ENCODE measurements at regions not wholly inside any gene's neighbourhood (a gene's known extent, or its start where the extent isn't known, plus 50 kb on each side); places are given as distances from the start of the nearest gene placed in this dataset.

GRCh38 chr7:138235207-138235606 lies 158.9 kb downstream of the AKR1D1 start:
- Histone ChIP-seq H3K36me3 (no peaks in the 10 kb centered on the region), H3K4me1 (no peaks in the 10 kb centered on the region), H3K9me3 (peaks cover 0 to 10% (median 0%) of the 10 kb centered on the region in 12 donors), H3K4me3 (no peak overlapping the region), H3K27ac (no peak overlapping the region), H3K27me3 (no peaks in the 10 kb centered on the region)
- TF ChIP-seq POLR2A (IDR thresholded peaks at IDR 0.05), result no peak
- TF ChIP-seq, protein P1, sequence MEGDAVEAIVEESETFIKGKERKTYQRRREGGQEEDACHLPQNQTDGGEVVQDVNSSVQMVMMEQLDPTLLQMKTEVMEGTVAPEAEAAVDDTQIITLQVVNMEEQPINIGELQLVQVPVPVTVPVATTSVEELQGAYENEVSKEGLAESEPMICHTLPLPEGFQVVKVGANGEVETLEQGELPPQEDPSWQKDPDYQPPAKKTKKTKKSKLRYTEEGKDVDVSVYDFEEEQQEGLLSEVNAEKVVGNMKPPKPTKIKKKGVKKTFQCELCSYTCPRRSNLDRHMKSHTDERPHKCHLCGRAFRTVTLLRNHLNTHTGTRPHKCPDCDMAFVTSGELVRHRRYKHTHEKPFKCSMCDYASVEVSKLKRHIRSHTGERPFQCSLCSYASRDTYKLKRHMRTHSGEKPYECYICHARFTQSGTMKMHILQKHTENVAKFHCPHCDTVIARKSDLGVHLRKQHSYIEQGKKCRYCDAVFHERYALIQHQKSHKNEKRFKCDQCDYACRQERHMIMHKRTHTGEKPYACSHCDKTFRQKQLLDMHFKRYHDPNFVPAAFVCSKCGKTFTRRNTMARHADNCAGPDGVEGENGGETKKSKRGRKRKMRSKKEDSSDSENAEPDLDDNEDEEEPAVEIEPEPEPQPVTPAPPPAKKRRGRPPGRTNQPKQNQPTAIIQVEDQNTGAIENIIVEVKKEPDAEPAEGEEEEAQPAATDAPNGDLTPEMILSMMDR (IDR thresholded peaks at IDR 0.05), result no peak
- DNase-seq (no peak), ATAC-seq (no peak)
- intact Hi-C loops (cut with DNase I), result no loop called here
- WGBS, 4 donors, result 58 to 68% (median 63%) methylated on average over 3 of the region's 3 CpGs

DNA sequence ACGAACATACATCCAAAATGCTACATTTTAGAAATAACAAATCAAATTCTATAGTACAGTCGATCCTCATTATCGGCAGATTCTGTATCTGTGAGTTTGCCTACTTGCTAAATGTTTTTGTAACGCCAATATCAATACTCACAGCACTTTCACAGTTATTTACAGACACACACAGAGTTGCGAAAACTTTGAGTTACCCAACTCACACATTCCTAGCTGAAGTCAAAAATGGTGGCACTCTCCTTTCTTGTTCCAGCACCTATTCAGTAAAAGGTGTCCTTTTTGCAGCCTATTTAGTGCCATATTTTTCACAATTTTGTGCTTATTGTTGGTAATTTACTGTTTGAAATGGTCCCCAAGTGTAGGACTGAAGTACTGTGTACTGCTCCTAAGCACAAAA lies 161.7 kb downstream of the AKR1D1 start:
- DNase-seq (no peak), ATAC-seq (no peak)
- WGBS, 4 donors, result 93 to 96% (median 94%) methylated on average over 5 of the region's 5 CpGs
- Histone ChIP-seq H3K4me3 (no peak overlapping the region), H3K4me1 (no peaks in the 10 kb centered on the region), H3K27me3 (no peaks in the 10 kb centered on the region), H3K27ac (no peak overlapping the region), H3K36me3 (no peaks in the 10 kb centered on the region), H3K9me3 (peaks cover 0 to 10% (median 0%) of the 10 kb centered on the region in 12 donors)
- TF ChIP-seq, protein P1 (IDR thresholded peaks at IDR 0.05), result no peak
- TF ChIP-seq POLR2A (IDR thresholded peaks at IDR 0.05), result no peak
- intact Hi-C loops (cut with DNase I), result no loop called here

- H3K27me3 ChIP-seq, result no peaks in the 10 kb centered on the region
- WGBS, 4 donors, result 73 to 88% (median 73%) methylated on average over 3 of the region's 3 CpGs
These were observed 162.7 kb downstream of the AKR1D1 start for GRCh38 chr7:138238734-138239659.

GRCh38 chr7:138243430-138243829 lies 167.2 kb downstream of the AKR1D1 start:
- intact Hi-C loops (cut with DNase I), result no loop called here
- WGBS, 4 donors, result 27 to 42% (median 39%) methylated on average over 5 of the region's 5 CpGs
- DNase-seq, result peak in 2 of 5 donors; percentile 13 to 47

More at GRCh38 chr7:138238734-138239659, 162.7 kb downstream of the AKR1D1 start:
- no peak for TF ChIP-seq POLR2A (IDR thresholded peaks at IDR 0.05)
- TF ChIP-seq, protein P1 (IDR thresholded peaks at IDR 0.05), result no peak
- Histone ChIP-seq H3K27ac (no peak overlapping the region), H3K4me1 (peaks cover 0 to 6% (median 0%) of the 10 kb centered on the region in 12 donors), H3K36me3 (no peaks in the 10 kb centered on the region), H3K9me3 (peaks cover 0 to 10% (median 0%) of the 10 kb centered on the region in 12 donors), H3K4me3 (no peak overlapping the region)
- intact Hi-C loops (cut with DNase I), result no loop called here
- DNase-seq (no peak), ATAC-seq (no peak)

More at GRCh38 chr7:138243430-138243829, 167.2 kb downstream of the AKR1D1 start:
- no peaks in the 10 kb centered on the region for H3K36me3 ChIP-seq
- no peak for TF ChIP-seq POLR2A (IDR thresholded peaks at IDR 0.05)
- TF ChIP-seq, protein P1 (IDR thresholded peaks at IDR 0.05), result peak in 1 of 12 donors; percentile 10
- H3K4me1 ChIP-seq, result peaks cover 0 to 15% (median 0%) of the 10 kb centered on the region in 12 donors
- H3K9me3 ChIP-seq, result peaks cover 0 to 23% (median 0%) of the 10 kb centered on the region in 12 donors
- H3K27me3 ChIP-seq, result no peaks in the 10 kb centered on the region
- peak in 3 of 4 donors; percentile 56 to 85 (median 76) for ATAC-seq
- no peak overlapping the region for H3K27ac ChIP-seq
- H3K4me3 ChIP-seq, result no peak overlapping the region
